NCI-H187 (cell line): ENCODE measurements at regions not wholly inside any gene's neighbourhood (a gene's known extent, or its start where the extent isn't known, plus 50 kb on each side); places are given as distances from the start of the nearest gene placed in this dataset.
"Not testable (repeated sequence)": the region's sequence is repeated elsewhere in the genome, so short reads cannot be mapped to it uniquely, and the experiment has no call there.

Experiments
- DNase-seq, 2 experiments: peaks; one replicate each; lab custom pipeline; 2025; lab: John Stamatoyannopoulos, UW

- no peak for DNase-seq
Measured at GRCh38 chr14:105694961-105695360, 168.6 kb downstream of the TMEM121 start.

GRCh38 chr14:105696388-105696787, 170.0 kb downstream of the TMEM121 start:
- DNase-seq, result not testable (repeated sequence)

- DNase-seq, result not testable (repeated sequence)
Measured at GRCh38 chr14:105697414-105697813, 171.0 kb downstream of the TMEM121 start.

- DNase-seq, result not testable (repeated sequence)
Measured at GRCh38 chr14:105697955-105698354, 171.6 kb downstream of the TMEM121 start.

- DNase-seq, result not testable (repeated sequence)
Measured at GRCh38 chr14:105698940-105699556, 172.7 kb downstream of the TMEM121 start.

GRCh38 chr14:105699706-105700105, 173.3 kb downstream of the TMEM121 start:
- DNase-seq, result not testable (repeated sequence)

GRCh38 chr14:105700146-105700545, 173.8 kb downstream of the TMEM121 start:
- not testable (repeated sequence) for DNase-seq

GRCh38 chr14:105700622-105701288, 174.4 kb downstream of the TMEM121 start:
- no peak for DNase-seq

GRCh38 chr14:105701456-105702274, 175.3 kb downstream of the TMEM121 start:
- DNase-seq, result no peak

- DNase-seq, result no peak
Measured at GRCh38 chr14:105702275-105702817, 176.0 kb downstream of the TMEM121 start.

GRCh38 chr14:105703044-105703665, 176.8 kb downstream of the TMEM121 start:
- DNase-seq, result not testable (repeated sequence)

GRCh38 chr14:105704091-105704490, 177.7 kb downstream of the TMEM121 start:
- DNase-seq, result not testable (repeated sequence)

- not testable (repeated sequence) for DNase-seq
Measured at GRCh38 chr14:105704492-105704891, 178.1 kb downstream of the TMEM121 start.

GRCh38 chr14:105705512-105705861, 179.1 kb downstream of the TMEM121 start:
- DNase-seq, result not testable (repeated sequence)

GRCh38 chr14:105705862-105706700, 179.7 kb downstream of the TMEM121 start:
- not testable (repeated sequence) for DNase-seq

GRCh38 chr14:105706701-105707019, 180.3 kb downstream of the TMEM121 start:
- not testable (repeated sequence) for DNase-seq

- DNase-seq, result not testable (repeated sequence)
Measured at GRCh38 chr14:105707099-105707498, 180.7 kb downstream of the TMEM121 start.

GRCh38 chr14:105707723-105708151, 181.4 kb downstream of the TMEM121 start:
- not testable (repeated sequence) for DNase-seq

- not testable (repeated sequence) for DNase-seq
Measured at GRCh38 chr14:105708251-105709134, 182.1 kb downstream of the TMEM121 start.
